Panc1 (cell line): ENCODE measurements at regions not wholly inside any gene's neighbourhood (a gene's known extent, or its start where the extent isn't known, plus 50 kb on each side); places are given as distances from the start of the nearest gene placed in this dataset.

Experiments used
- ATAC-seq: fragments of 200-7000 bp; cut with Tn5 transposase; 2 replicates; pipeline ENCODE4 v1.9.1; 2020; ENCODE audit warnings: mild to moderate bottlenecking, moderate library complexity
- BruUV-seq: library from RNA; stranded (reverse); fragments of 400-500 nt; replicated peaks from 2 replicates; lab custom pipeline; 2021; lab: Mats Ljungman, UMichigan
- CTCF ChIA-PET: fragments of 300-600 bp; sonication (Branson Sonifier 250); formaldehyde crosslinking; loops from one replicate; lab custom pipeline; 2022; ENCODE audit warnings: antibody characterized with exemption; lab: Charles Lee
- POLR2A ChIA-PET: fragments of 300-600 bp; sonication (Branson Sonifier 250); formaldehyde crosslinking; loops from one replicate; lab custom pipeline; 2022; ENCODE audit warnings: antibody characterized with exemption; lab: Charles Lee
- DNase-seq: peaks from one replicate; pipeline ENCODE4 v3.0.0-alpha.2; 2010; ENCODE audit warnings: low read depth, low spot score
- H3K27ac ChIP-seq: 2 replicates; pipeline ENCODE4 v1.5.1; 2011; ENCODE audit warnings: mild to moderate bottlenecking, low read length, inconsistent platforms
- H3K27me3 ChIP-seq: fragments of 200-500 bp; sonication (Bioruptor generic); 2 replicates; pipeline ENCODE4 v1.6.0; 2014; ENCODE audit warnings: low read length, inconsistent platforms; ENCODE audit not compliant: control insufficient read depth, insufficient read depth
- H3K36me3 ChIP-seq: fragments of 200-500 bp; sonication (Bioruptor generic); 2 replicates; pipeline ENCODE4 v1.5.1; 2014; ENCODE audit warnings: inconsistent platforms, mild to moderate bottlenecking, low read length, moderate library complexity; ENCODE audit not compliant: control insufficient read depth, insufficient read depth
- H3K4me1 ChIP-seq: 2 replicates; pipeline ENCODE4 v1.5.1; 2011; ENCODE audit warnings: inconsistent platforms, mild to moderate bottlenecking, low read length, moderate library complexity; ENCODE audit not compliant: control insufficient read depth, insufficient read depth
- H3K4me3 ChIP-seq, 2 experiments: 2 replicates each; pipeline ENCODE4 v1.5.1; 2011 to 2012; ENCODE audit warnings: low read depth in 2 of 2, low read length in 2 of 2, mild to moderate bottlenecking in 2 of 2, inconsistent platforms in 1 of 2, moderate library complexity in 1 of 2
- H3K9me3 ChIP-seq: fragments of 200-500 bp; sonication (Bioruptor generic); 2 replicates; pipeline ENCODE4 v1.5.1; 2014; ENCODE audit warnings: low read depth, mild to moderate bottlenecking, inconsistent platforms, low read length, moderate library complexity; ENCODE audit not compliant: control insufficient read depth, insufficient read depth
- POLR2AphosphoS5 ChIP-seq: IDR thresholded peaks from 2 replicates; pipeline ENCODE4 v1.6.1; 2012; ENCODE audit warnings: mild to moderate bottlenecking, low read depth, low read length, moderate library complexity
- REST ChIP-seq, 2 experiments: IDR thresholded peaks; 2 replicates each; pipeline ENCODE4 v1.6.1; 2011 to 2012; ENCODE audit warnings: low read depth in 2 of 2, control low read depth in 1 of 2, low read length in 1 of 2, mild to moderate bottlenecking in 1 of 2, moderate library complexity in 1 of 2; ENCODE audit not compliant: insufficient read depth in 1 of 2
- SIN3A ChIP-seq: IDR thresholded peaks from 2 replicates; pipeline ENCODE4 v1.6.1; 2012; ENCODE audit warnings: low read depth, mild to moderate bottlenecking, low read length, moderate library complexity, borderline replicate concordance; ENCODE audit not compliant: insufficient read depth
- TCF7L2 ChIP-seq: IDR thresholded peaks from 2 replicates; pipeline ENCODE4 v1.6.1; 2011; ENCODE audit warnings: mild to moderate bottlenecking, low read depth, low read length, inconsistent platforms
- in situ Hi-C: cut with HindIII; loops from 2 replicates; pipeline ENCODE4 v1.10.0; 2016; ENCODE audit warnings: low sequenced_read_pairs, low pct_unique_long_range_greater_than_20kb
- intact Hi-C: fragments of 100-400 bp; cut with micrococcal nuclease; formaldehyde crosslinking; loops from one replicate; pipeline ENCODE4 v1.10.0; 2022; ENCODE audit not compliant: unreplicated experiment
- TF ChIP-seq, protein P1 (sequence below): fragments of 450-650 bp; IDR thresholded peaks from 2 replicates; pipeline ENCODE4 v1.5.1; 2017; ENCODE audit warnings: mild to moderate bottlenecking

GRCh38 chr4:138869165-138869564 lies 146.4 kb upstream of the NOCT start:
- POLR2A ChIA-PET: no interaction called here
- intact Hi-C loops: no loop called here
- BruUV-seq: no TSS peak
- no peak for ATAC-seq
- no peaks in the 10 kb centered on the region for H3K4me1 ChIP-seq
- no peaks in the 10 kb centered on the region for H3K9me3 ChIP-seq
- no peaks in the 10 kb centered on the region for H3K36me3 ChIP-seq
- no peak overlapping the region for H3K27ac ChIP-seq
- CTCF ChIA-PET: interaction anchor here (0.7 kb wide), 1 partner anchor 65 kb away, joined by 8 read pairs; no protein-coding TSS in a partner anchor
- H3K4me3 ChIP-seq: no peak overlapping the region
- in situ Hi-C loops: no loop called here
- TF ChIP-seq REST (IDR thresholded peaks at IDR 0.05; ENCODE audit: insufficient read depth in 1 of 2, low read depth in 2 of 2, low read length in 1 of 2): no peak
- no peak for TF ChIP-seq SIN3A
- TF ChIP-seq, protein P1, sequence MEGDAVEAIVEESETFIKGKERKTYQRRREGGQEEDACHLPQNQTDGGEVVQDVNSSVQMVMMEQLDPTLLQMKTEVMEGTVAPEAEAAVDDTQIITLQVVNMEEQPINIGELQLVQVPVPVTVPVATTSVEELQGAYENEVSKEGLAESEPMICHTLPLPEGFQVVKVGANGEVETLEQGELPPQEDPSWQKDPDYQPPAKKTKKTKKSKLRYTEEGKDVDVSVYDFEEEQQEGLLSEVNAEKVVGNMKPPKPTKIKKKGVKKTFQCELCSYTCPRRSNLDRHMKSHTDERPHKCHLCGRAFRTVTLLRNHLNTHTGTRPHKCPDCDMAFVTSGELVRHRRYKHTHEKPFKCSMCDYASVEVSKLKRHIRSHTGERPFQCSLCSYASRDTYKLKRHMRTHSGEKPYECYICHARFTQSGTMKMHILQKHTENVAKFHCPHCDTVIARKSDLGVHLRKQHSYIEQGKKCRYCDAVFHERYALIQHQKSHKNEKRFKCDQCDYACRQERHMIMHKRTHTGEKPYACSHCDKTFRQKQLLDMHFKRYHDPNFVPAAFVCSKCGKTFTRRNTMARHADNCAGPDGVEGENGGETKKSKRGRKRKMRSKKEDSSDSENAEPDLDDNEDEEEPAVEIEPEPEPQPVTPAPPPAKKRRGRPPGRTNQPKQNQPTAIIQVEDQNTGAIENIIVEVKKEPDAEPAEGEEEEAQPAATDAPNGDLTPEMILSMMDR: no peak
- no peak for TF ChIP-seq TCF7L2
- no peak for TF ChIP-seq POLR2AphosphoS5
- DNase-seq: no peak
- H3K27me3 ChIP-seq: no peaks in the 10 kb centered on the region; the same call in none of the 2 replicates

- Histone ChIP-seq H3K4me1 (no peaks in the 10 kb centered on the region), H3K27ac (no peak overlapping the region), H3K27me3 (no peaks in the 10 kb centered on the region; the same call in none of the 2 replicates), H3K4me3 (no peak overlapping the region), H3K36me3 (no peaks in the 10 kb centered on the region), H3K9me3 (no peaks in the 10 kb centered on the region)
- TF ChIP-seq TCF7L2: no peak
- TF ChIP-seq POLR2AphosphoS5: no peak
- no peak for TF ChIP-seq REST (IDR thresholded peaks at IDR 0.05; ENCODE audit: insufficient read depth in 1 of 2, low read depth in 2 of 2, low read length in 1 of 2)
- TF ChIP-seq SIN3A: no peak
- TF ChIP-seq, protein P1: no peak
- DNase-seq (no peak), ATAC-seq (no peak)
- ChIA-PET POLR2A (no interaction called here), CTCF (no interaction called here)
- BruUV-seq: no TSS peak
- intact Hi-C loops (no loop called here), in situ Hi-C loops (no loop called here)
Observed at GRCh38 chr4:138868562-138868961, 147.0 kb upstream of the NOCT start.
